GM12891 (cell line): ENCODE measurements at regions not wholly inside any gene's neighbourhood (a gene's known extent, or its start where the extent isn't known, plus 50 kb on each side); places are given as distances from the start of the nearest gene placed in this dataset.

Experiments
- DNase-seq: peaks from one replicate; pipeline ENCODE4 v3.0.0; 2011; ENCODE audit warnings: low spot score; ENCODE audit not compliant: insufficient read length
- FAIRE-seq: peaks from 2 replicates; lab custom pipeline; 2011; peaks lifted over from hg19 to GRCh38; lab: Jason Lieb, UNC
- PAX5 ChIP-seq: IDR thresholded peaks from 2 replicates; pipeline ENCODE4 v1.6.1; 2011; ENCODE audit warnings: low read length, moderate library complexity, mild to moderate bottlenecking; ENCODE audit not compliant: insufficient read depth, severe bottlenecking
- POLR2A ChIP-seq: IDR thresholded peaks from 2 replicates; pipeline ENCODE4 v1.6.1; 2011; ENCODE audit warnings: low read depth, low read length, control low read depth
- POLR2AphosphoS5 ChIP-seq: IDR thresholded peaks from 2 replicates; pipeline ENCODE4 v1.6.1; 2011; ENCODE audit warnings: low read depth, low read length, control low read depth
- POU2F2 ChIP-seq: IDR thresholded peaks from 2 replicates; pipeline ENCODE4 v1.6.1; 2011; ENCODE audit warnings: low read depth, mild to moderate bottlenecking, control low read depth, low read length, moderate library complexity
- SPI1 ChIP-seq: IDR thresholded peaks from 2 replicates; pipeline ENCODE4 v1.6.1; 2011; ENCODE audit warnings: low read depth, low read length, control low read depth
- TAF1 ChIP-seq: IDR thresholded peaks from 2 replicates; pipeline ENCODE4 v1.6.1; 2011; ENCODE audit warnings: low read depth, low read length, control low read depth

DNA sequence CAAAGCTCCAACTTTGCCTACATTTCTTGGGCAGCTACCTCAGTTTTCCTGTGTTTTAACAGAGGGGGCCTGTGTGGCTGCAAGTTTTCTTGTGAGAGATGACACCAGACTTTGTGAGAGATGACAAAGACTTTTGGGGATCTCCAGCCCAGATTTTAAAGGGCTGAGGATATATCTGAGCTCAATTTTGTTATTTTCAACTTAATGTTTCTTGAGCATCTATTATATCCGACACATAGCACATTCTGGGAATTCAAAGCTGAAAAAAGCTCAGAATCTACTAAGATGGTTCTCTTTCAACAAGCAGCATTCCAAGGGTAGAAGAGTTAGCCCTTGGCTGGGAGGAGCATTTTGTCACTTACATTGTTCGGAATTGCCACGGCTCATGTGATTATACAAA, 53.4 kb upstream of the PTGFRN start:
- TF ChIP-seq PAX5 (no peak), POLR2A (no peak), TAF1 (no peak), POU2F2 (no peak), SPI1 (no peak), POLR2AphosphoS5 (no peak)
- DNase-seq (no peak), FAIRE-seq (no peak)

- DNase-seq: no peak
- FAIRE-seq: no peak
- TF ChIP-seq SPI1 (no peak), POU2F2 (no peak), POLR2AphosphoS5 (no peak), PAX5 (no peak), POLR2A (no peak), TAF1 (no peak)
Observed at GRCh38 chr1:116857092-116857491, 52.6 kb upstream of the PTGFRN start.
